ENCODE measurements at regions not wholly inside any gene's neighbourhood (a gene's known extent, or its start where the extent isn't known, plus 50 kb on each side); places are given as distances from the start of the nearest gene placed in this dataset.
"Not testable (repeated sequence)": the region's sequence is repeated elsewhere in the genome, so short reads cannot be mapped to it uniquely, and the experiment has no call there.

DNA sequence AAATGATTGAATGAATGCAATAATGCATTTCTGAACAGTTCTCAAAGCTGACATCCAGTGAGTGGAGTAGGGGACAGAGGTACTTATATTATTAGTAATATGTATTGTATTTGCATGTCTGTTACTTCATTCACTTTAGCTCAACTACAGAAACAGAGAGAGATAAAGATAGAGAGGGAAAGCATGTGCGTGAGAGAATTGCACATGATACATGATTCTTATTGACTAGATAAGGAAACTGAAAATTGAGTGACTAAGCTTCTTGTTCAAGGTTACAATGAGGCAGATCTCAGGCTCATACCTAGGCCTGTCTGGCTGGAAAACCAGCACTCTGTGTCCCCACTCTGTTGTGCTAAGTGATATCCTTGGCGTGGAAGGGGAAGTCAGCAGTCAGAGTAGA lies 337.7 kb upstream of the KLF4 start:
- ATAC-seq (ENCODE audit: low read depth), result no peak
- no peaks in the 10 kb centered on the region for H3K79me1 ChIP-seq (ENCODE audit: low read depth in 1 of 2, low read length in 2 of 2)
- TF ChIP-seq CEBPB (IDR thresholded peaks at IDR 0.05; ENCODE audit: low read depth, low read length), result no peak
- TF ChIP-seq BHLHE40 (IDR thresholded peaks at IDR 0.05; ENCODE audit: low read depth, low read length), result no peak
- TF ChIP-seq MAFK (IDR thresholded peaks at IDR 0.05; ENCODE audit: low read depth, low read length), result no peak
- no peak for TF ChIP-seq RAD21 (IDR thresholded peaks at IDR 0.05; ENCODE audit: low read length)
- no peak for TF ChIP-seq RFX5 (IDR thresholded peaks at IDR 0.05; ENCODE audit: low read depth, low read length)
- no peak for TF ChIP-seq FOS (IDR thresholded peaks at IDR 0.05; ENCODE audit: low read depth, low read length)
- TF ChIP-seq, protein P1, sequence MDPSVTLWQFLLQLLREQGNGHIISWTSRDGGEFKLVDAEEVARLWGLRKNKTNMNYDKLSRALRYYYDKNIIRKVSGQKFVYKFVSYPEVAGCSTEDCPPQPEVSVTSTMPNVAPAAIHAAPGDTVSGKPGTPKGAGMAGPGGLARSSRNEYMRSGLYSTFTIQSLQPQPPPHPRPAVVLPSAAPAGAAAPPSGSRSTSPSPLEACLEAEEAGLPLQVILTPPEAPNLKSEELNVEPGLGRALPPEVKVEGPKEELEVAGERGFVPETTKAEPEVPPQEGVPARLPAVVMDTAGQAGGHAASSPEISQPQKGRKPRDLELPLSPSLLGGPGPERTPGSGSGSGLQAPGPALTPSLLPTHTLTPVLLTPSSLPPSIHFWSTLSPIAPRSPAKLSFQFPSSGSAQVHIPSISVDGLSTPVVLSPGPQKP (IDR thresholded peaks at IDR 0.05; ENCODE audit: borderline replicate concordance, low read depth, low read length), result no peak
- TF ChIP-seq NFE2L2 (IDR thresholded peaks at IDR 0.05; ENCODE audit: low read depth, low read length), result no peak
- no peak for TF ChIP-seq MXI1 (IDR thresholded peaks at IDR 0.05; ENCODE audit: borderline replicate concordance, low read depth, low read length)
- no peak for TF ChIP-seq SMC3 (IDR thresholded peaks at IDR 0.05; ENCODE audit: low read depth, low read length)
- no peak for TF ChIP-seq MAZ (IDR thresholded peaks at IDR 0.05; ENCODE audit: borderline replicate concordance, low read depth, low read length)
- no peak overlapping the region for H4K8ac ChIP-seq (ENCODE audit: low read depth in 2 of 2, low read length in 2 of 2)
- ChIA-PET POLR2A (ENCODE audit: unreplicated experiment) (no interaction called here), CTCF (interaction anchor here (0.5 kb wide), 1 partner anchor 129 kb away, joined by 3 read pairs; no protein-coding TSS in a partner anchor)
- no peak overlapping the region for H3K4ac ChIP-seq (ENCODE audit: low read depth, low read length)
- no TSS peak for BruUV-seq (replicated peaks)
- H3K27ac ChIP-seq (ENCODE audit: insufficient read depth, low read length), result no peak overlapping the region
- intact Hi-C loops (cut with micrococcal nuclease) (no loop called here), dilution Hi-C loops (cut with HindIII; ENCODE audit: low sequenced_read_pairs, unreplicated experiment) (no loop called here), in situ Hi-C loops (cut with MboI; ENCODE audit: low sequenced_read_pairs) (no loop called here)
- no peaks in the 10 kb centered on the region for H4K20me1 ChIP-seq (ENCODE audit: insufficient read depth, low read length)
- no peak overlapping the region for H2AK5ac ChIP-seq (ENCODE audit: low read depth, low read length)
- H3K27me3 ChIP-seq (ENCODE audit: control insufficient read depth, insufficient read depth, low read length), result no peaks in the 10 kb centered on the region
- H4K5ac ChIP-seq (ENCODE audit: low read depth, low read length), result no peak overlapping the region
- no peak overlapping the region for H3K4me2 ChIP-seq (ENCODE audit: low read depth, low read length)
- H3K36me3 ChIP-seq (ENCODE audit: control insufficient read depth, insufficient read depth, low read length), result no peaks in the 10 kb centered on the region
- H3K9me3 ChIP-seq (ENCODE audit: control insufficient read depth, insufficient read depth, low read length), result no peaks in the 10 kb centered on the region
- no peaks in the 10 kb centered on the region for H3K4me1 ChIP-seq (ENCODE audit: control insufficient read depth, insufficient read depth, low read length)
- WGBS, 2 experiments (ENCODE audit: extremely low coverage in 2 of 2, insufficient read length in 1 of 2), result no CpG with 5 or more reads among the region's 2 CpGs
- H3K9ac ChIP-seq (ENCODE audit: low read depth, low read length), result no peak overlapping the region
- no peak overlapping the region for H3K23ac ChIP-seq (ENCODE audit: low read depth, low read length)
- H2BK5ac ChIP-seq (ENCODE audit: low read depth, low read length, poor library complexity, severe bottlenecking), result no peak overlapping the region
- H4K91ac ChIP-seq (ENCODE audit: insufficient read depth, low read depth, low read length), result no peak overlapping the region
- no peak overlapping the region for H3K14ac ChIP-seq (replicated peaks; ENCODE audit: low read depth, low read length)
- no peak overlapping the region for H2BK20ac ChIP-seq (ENCODE audit: low read depth, low read length)
- no peak overlapping the region for H3K56ac ChIP-seq (ENCODE audit: extremely low read depth, insufficient read depth, low read length)
- H2AFZ ChIP-seq (replicated peaks; ENCODE audit: low read length, poor library complexity), result no peak overlapping the region
- no peak overlapping the region for H2BK120ac ChIP-seq (ENCODE audit: low read depth, low read length)
- H2BK15ac ChIP-seq (ENCODE audit: low read depth, low read length), result no peak overlapping the region
- H3K9me1 ChIP-seq (ENCODE audit: insufficient read depth, low read length), result no peaks in the 10 kb centered on the region
- H2AK9ac ChIP-seq (replicated peaks; ENCODE audit: low read depth, low read length, poor library complexity), result no peak overlapping the region
- no peak overlapping the region for H3K4me3 ChIP-seq (ENCODE audit: insufficient read depth, low read depth, low read length)
- no peak overlapping the region for H3K18ac ChIP-seq (ENCODE audit: low read depth, low read length)
- DNase-seq, result no peak

DNA sequence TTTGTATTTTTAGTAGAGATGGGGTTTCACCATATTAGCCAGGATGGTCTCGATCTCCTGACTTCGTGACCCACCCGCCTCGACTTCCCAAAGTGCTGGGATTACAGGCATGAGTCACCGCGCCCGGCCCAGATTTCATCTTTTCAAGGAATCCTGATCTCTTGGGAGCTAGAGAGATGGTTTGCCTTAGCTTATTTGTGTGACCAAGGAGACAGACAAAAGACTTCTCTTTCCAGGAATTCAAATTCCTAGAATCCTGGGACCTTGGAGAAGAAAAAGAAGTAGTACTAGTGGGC lies 337.1 kb upstream of the KLF4 start:
- H3K4me2 ChIP-seq (ENCODE audit: low read depth, low read length); dilution Hi-C loops (cut with HindIII; ENCODE audit: low sequenced_read_pairs, unreplicated experiment); H4K91ac ChIP-seq (ENCODE audit: insufficient read depth, low read depth, low read length); ATAC-seq (ENCODE audit: low read depth); POLR2A ChIA-PET (ENCODE audit: unreplicated experiment); intact Hi-C loops (cut with micrococcal nuclease); H3K14ac ChIP-seq (replicated peaks; ENCODE audit: low read depth, low read length); H4K5ac ChIP-seq (ENCODE audit: low read depth, low read length); H3K4me3 ChIP-seq (ENCODE audit: insufficient read depth, low read depth, low read length); H3K18ac ChIP-seq (ENCODE audit: low read depth, low read length); H3K79me1 ChIP-seq (ENCODE audit: low read depth in 1 of 2, low read length in 2 of 2); H2BK5ac ChIP-seq (ENCODE audit: low read depth, low read length, poor library complexity, severe bottlenecking); BruUV-seq (replicated peaks); in situ Hi-C loops (cut with MboI; ENCODE audit: low sequenced_read_pairs); H3K9me3 ChIP-seq (ENCODE audit: control insufficient read depth, insufficient read depth, low read length); H3K4ac ChIP-seq (ENCODE audit: low read depth, low read length); H2BK20ac ChIP-seq (ENCODE audit: low read depth, low read length); H2AFZ ChIP-seq (replicated peaks; ENCODE audit: low read length, poor library complexity); H3K27ac ChIP-seq (ENCODE audit: insufficient read depth, low read length); H2BK120ac ChIP-seq (ENCODE audit: low read depth, low read length); DNase-seq; H2AK9ac ChIP-seq (replicated peaks; ENCODE audit: low read depth, low read length, poor library complexity); H3K36me3 ChIP-seq (ENCODE audit: control insufficient read depth, insufficient read depth, low read length); H4K8ac ChIP-seq (ENCODE audit: low read depth in 2 of 2, low read length in 2 of 2); H3K9ac ChIP-seq (ENCODE audit: low read depth, low read length); H3K56ac ChIP-seq (ENCODE audit: extremely low read depth, insufficient read depth, low read length); H3K9me1 ChIP-seq (ENCODE audit: insufficient read depth, low read length); H2BK15ac ChIP-seq (ENCODE audit: low read depth, low read length); H2AK5ac ChIP-seq (ENCODE audit: low read depth, low read length); H3K27me3 ChIP-seq (ENCODE audit: control insufficient read depth, insufficient read depth, low read length); H3K4me1 ChIP-seq (ENCODE audit: control insufficient read depth, insufficient read depth, low read length); H3K23ac ChIP-seq (ENCODE audit: low read depth, low read length); H4K20me1 ChIP-seq (ENCODE audit: insufficient read depth, low read length): not testable (repeated sequence)
- WGBS, 2 experiments (ENCODE audit: extremely low coverage in 2 of 2, insufficient read length in 1 of 2), result no CpG with 5 or more reads among the region's 7 CpGs
- CTCF ChIA-PET, result interaction anchor here (0.5 kb wide), 1 partner anchor 475 kb away, joined by 3 read pairs; no protein-coding TSS in a partner anchor
